ENCODE measurements at regions not wholly inside any gene's neighbourhood (a gene's known extent, or its start where the extent isn't known, plus 50 kb on each side); places are given as distances from the start of the nearest gene placed in this dataset.

DNA sequence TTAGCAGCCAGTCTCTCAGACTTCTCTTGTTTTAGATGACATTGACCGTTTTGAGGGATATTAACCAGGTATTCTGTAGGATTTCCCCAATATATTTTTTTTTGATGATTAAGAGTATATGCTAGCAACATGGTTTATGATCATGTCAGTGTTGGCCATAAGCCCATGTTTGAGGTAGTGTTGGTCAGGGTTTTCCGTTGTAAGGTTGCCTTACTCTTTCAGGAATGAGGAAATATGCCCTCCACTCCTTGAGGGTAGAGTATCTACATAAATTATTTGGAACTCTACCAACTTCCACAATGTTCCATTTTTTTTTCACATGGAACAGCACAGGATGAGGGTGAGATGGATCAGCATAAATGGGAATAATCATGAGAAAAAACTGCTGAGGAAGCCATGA is 188.4 kb upstream of the PRDM9 start:
- DNase-seq (ENCODE audit: low read depth, low spot score) = no peak
- Histone ChIP-seq H3K9me1 (replicated peaks; ENCODE audit: control insufficient read depth, extremely low read depth, insufficient read depth, low read length) (no peaks in the 10 kb centered on the region), H3K9me3 (replicated peaks; ENCODE audit: control insufficient read depth, insufficient read depth, low read length) (peaks cover 4% of the 10 kb centered on the region), H3K27ac (ENCODE audit: insufficient read depth, low read depth, low read length) (no peak overlapping the region), H3K9ac (replicated peaks; ENCODE audit: extremely low read depth, insufficient read depth, low read length) (no peak overlapping the region), H2AFZ (ENCODE audit: low read depth, low read length) (no peak overlapping the region), H3K4me3 (replicated peaks in 1 of 3; ENCODE audit: insufficient read depth in 1 of 3, low read depth in 1 of 3, low read length in 3 of 3) (no peak overlapping the region), H3K4me2 (ENCODE audit: insufficient read depth, low read length) (no peak overlapping the region), H3K36me3 (ENCODE audit: control insufficient read depth in 2 of 2, extremely low read depth in 1 of 2, insufficient read depth in 2 of 2, low read length in 2 of 2) (no peaks in the 10 kb centered on the region), H3K79me2 (ENCODE audit: control insufficient read depth, insufficient read depth, low read length) (no peaks in the 10 kb centered on the region), H3K4me1 (ENCODE audit: control insufficient read depth, extremely low read depth, insufficient read depth, low read length) (no peaks in the 10 kb centered on the region), H3K27me3 (ENCODE audit: control insufficient read depth in 2 of 2, insufficient read depth in 2 of 2, low read length in 2 of 2) (no peaks in the 10 kb centered on the region), H4K20me1 (replicated peaks; ENCODE audit: control insufficient read depth, extremely low read depth, insufficient read depth, low read length) (no peaks in the 10 kb centered on the region)
- BruUV-seq (replicated peaks) = no TSS peak
- dilution Hi-C loops (cut with MboI; ENCODE audit: extremely low pct_ligation_motif_present, low sequenced_read_pairs) (no loop called here), intact Hi-C loops (cut with micrococcal nuclease) (no loop called here)
- ChIA-PET CTCF (no interaction called here), POLR2A (no interaction called here)
- no peak for FAIRE-seq
- TF ChIP-seq, protein P1, sequence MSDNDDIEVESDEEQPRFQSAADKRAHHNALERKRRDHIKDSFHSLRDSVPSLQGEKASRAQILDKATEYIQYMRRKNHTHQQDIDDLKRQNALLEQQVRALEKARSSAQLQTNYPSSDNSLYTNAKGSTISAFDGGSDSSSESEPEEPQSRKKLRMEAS (IDR thresholded peaks at IDR 0.05; ENCODE audit: insufficient read depth, insufficient read length) = no peak
- TF ChIP-seq POLR2A (IDR thresholded peaks at IDR 0.05; ENCODE audit: low read depth, low read length) (no peak), EZH2 (IDR thresholded peaks at IDR 0.05; ENCODE audit: borderline replicate concordance, low read depth, low read length, severe bottlenecking) (no peak), JUN (IDR thresholded peaks at IDR 0.05; ENCODE audit: borderline replicate concordance, insufficient read depth, insufficient read length, low read depth) (no peak), MYC (IDR thresholded peaks at IDR 0.05; ENCODE audit: low read depth, low read length) (no peak), POLR2AphosphoS5 (IDR thresholded peaks at IDR 0.05; ENCODE audit: insufficient read depth, low read depth, low read length) (no peak), FOS (IDR thresholded peaks at IDR 0.05; ENCODE audit: borderline replicate concordance, insufficient read depth, low read length) (no peak), GATA2 (IDR thresholded peaks at IDR 0.05; ENCODE audit: insufficient read depth, insufficient read length, low read depth, low read length) (no peak)
- TF ChIP-seq, protein P2, sequence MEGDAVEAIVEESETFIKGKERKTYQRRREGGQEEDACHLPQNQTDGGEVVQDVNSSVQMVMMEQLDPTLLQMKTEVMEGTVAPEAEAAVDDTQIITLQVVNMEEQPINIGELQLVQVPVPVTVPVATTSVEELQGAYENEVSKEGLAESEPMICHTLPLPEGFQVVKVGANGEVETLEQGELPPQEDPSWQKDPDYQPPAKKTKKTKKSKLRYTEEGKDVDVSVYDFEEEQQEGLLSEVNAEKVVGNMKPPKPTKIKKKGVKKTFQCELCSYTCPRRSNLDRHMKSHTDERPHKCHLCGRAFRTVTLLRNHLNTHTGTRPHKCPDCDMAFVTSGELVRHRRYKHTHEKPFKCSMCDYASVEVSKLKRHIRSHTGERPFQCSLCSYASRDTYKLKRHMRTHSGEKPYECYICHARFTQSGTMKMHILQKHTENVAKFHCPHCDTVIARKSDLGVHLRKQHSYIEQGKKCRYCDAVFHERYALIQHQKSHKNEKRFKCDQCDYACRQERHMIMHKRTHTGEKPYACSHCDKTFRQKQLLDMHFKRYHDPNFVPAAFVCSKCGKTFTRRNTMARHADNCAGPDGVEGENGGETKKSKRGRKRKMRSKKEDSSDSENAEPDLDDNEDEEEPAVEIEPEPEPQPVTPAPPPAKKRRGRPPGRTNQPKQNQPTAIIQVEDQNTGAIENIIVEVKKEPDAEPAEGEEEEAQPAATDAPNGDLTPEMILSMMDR (IDR thresholded peaks at IDR 0.05; ENCODE audit: extremely low read depth in 1 of 2, insufficient read depth in 1 of 2, low read depth in 1 of 2, low read length in 2 of 2) = no peak
